Testis (tissue), 2 donors: ENCODE measurements at regions not wholly inside any gene's neighbourhood (a gene's known extent, or its start where the extent isn't known, plus 50 kb on each side); places are given as distances from the start of the nearest gene placed in this dataset.

Experiments used
- DNase-seq: peaks from one replicate; pipeline ENCODE4 v3.0.0-alpha.2; 2019
- H3K27ac ChIP-seq, 2 donors: fragments of 200-600 bp; sonication (generic); one replicate each; pipeline ENCODE4 v1.5.1; 2019
- H3K27me3 ChIP-seq: fragments of 200-600 bp; sonication (generic); one replicate; pipeline ENCODE4 v1.5.1; 2019
- H3K36me3 ChIP-seq: fragments of 200-600 bp; sonication (generic); one replicate; pipeline ENCODE4 v1.5.1; 2017; ENCODE audit warnings: low read depth; ENCODE audit errors: missing control alignments
- H3K4me1 ChIP-seq: fragments of 200-600 bp; sonication (generic); one replicate; pipeline ENCODE4 v1.5.1; 2019
- H3K4me3 ChIP-seq, 2 donors: fragments of 200-600 bp; sonication (generic); one replicate each; pipeline ENCODE4 v1.5.1; 2017 to 2019
- H3K9me3 ChIP-seq: fragments of 200-600 bp; sonication (generic); one replicate; pipeline ENCODE4 v1.5.1; 2017
- POLR2A ChIP-seq: fragments of 450-650 bp; IDR thresholded peaks from one replicate; pipeline ENCODE4 v1.6.1; 2017; ENCODE audit warnings: antibody characterized with exemption, mild to moderate bottlenecking, moderate library complexity
- WGBS, 2 donors: methylation state at CpG; one replicate each; pipeline ENCODE4 v1.1.5; 2018; 5-methylcytosine and 5-hydroxymethylcytosine counted together
- intact Hi-C: fragments of 100-400 bp; cut with DNase I; formaldehyde crosslinking; loops from one replicate; pipeline ENCODE4 v1.15.1; 2023; ENCODE audit warnings: low total_unique reads
- TF ChIP-seq, protein P1 (sequence below), 3 experiments: fragments of 450-650 bp in 2 of 3; fragments of 200-600 bp in 1 of 3; sonication (generic) in 1 of 3; IDR thresholded peaks; one replicate each; pipeline ENCODE4 v1.5.1; 2016 to 2019; ENCODE audit warnings: antibody characterized with exemption in 3 of 3, mild to moderate bottlenecking in 2 of 3, moderate library complexity in 1 of 3

DNA sequence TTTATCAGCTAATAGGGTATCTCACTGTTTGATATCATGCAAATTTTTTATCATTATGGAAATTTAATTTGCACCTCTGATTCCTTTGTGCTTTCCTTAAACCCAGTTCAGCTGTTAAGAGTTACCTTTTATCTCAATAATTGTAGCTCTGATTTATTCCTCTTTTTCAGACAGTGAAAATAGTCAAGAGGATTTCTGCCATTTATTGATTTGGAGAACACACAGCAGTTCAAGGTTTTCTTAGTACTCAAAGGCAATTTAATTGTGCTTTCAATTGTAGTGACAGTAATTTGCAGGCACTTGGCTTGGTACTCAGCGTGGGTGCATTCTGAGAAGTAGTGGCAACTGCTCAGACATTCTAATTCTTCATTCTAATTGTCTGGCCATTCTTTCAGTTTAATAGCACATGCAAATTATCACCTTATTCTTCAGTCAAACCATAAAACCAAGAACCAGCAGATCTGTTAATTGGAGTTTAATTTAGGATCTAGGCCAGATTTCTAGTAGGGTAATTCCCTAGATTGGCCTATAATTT is 709.3 kb downstream of the RPS29 start:
- intact Hi-C loops, result no loop called here
- Histone ChIP-seq H3K9me3 (no peaks in the 10 kb centered on the region), H3K4me1 (no peaks in the 10 kb centered on the region), H3K4me3 (no peak overlapping the region), H3K27ac (no peak overlapping the region), H3K27me3 (no peaks in the 10 kb centered on the region), H3K36me3 (no peaks in the 10 kb centered on the region)
- 43 to 65% methylated on average over 1 of the region's 1 CpG for WGBS, 2 donors
- TF ChIP-seq, protein P1, sequence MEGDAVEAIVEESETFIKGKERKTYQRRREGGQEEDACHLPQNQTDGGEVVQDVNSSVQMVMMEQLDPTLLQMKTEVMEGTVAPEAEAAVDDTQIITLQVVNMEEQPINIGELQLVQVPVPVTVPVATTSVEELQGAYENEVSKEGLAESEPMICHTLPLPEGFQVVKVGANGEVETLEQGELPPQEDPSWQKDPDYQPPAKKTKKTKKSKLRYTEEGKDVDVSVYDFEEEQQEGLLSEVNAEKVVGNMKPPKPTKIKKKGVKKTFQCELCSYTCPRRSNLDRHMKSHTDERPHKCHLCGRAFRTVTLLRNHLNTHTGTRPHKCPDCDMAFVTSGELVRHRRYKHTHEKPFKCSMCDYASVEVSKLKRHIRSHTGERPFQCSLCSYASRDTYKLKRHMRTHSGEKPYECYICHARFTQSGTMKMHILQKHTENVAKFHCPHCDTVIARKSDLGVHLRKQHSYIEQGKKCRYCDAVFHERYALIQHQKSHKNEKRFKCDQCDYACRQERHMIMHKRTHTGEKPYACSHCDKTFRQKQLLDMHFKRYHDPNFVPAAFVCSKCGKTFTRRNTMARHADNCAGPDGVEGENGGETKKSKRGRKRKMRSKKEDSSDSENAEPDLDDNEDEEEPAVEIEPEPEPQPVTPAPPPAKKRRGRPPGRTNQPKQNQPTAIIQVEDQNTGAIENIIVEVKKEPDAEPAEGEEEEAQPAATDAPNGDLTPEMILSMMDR (IDR thresholded peaks at IDR 0.05), result no peak
- no peak for TF ChIP-seq POLR2A
- DNase-seq, result no peak

DNA sequence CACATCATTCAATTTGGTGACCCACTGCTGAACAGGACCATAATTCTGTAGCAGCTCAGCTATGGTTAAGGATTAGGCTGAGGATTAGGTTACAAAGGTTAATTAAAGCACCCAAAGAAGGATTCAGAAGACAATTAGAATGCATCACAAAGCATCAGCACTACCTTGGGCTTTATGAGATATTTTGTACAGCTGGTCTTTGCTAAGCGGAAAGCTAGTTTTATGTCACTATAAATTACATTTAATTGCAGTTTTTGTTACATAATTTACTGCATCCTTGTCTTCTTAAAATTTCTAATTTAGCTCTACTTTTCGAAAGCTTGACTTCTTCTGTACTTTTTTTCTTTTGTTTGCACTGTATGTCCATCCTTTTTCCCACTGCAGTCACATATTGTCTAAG is 711.5 kb downstream of the RPS29 start:
- no peak overlapping the region for H3K27ac ChIP-seq
- no peak overlapping the region for H3K4me3 ChIP-seq
- H3K27me3 ChIP-seq, result no peaks in the 10 kb centered on the region
- TF ChIP-seq, protein P1 (IDR thresholded peaks at IDR 0.05), result no peak
- TF ChIP-seq POLR2A, result no peak
- DNase-seq, result no peak
- intact Hi-C loops, result no loop called here
- no peaks in the 10 kb centered on the region for H3K4me1 ChIP-seq
- 49 to 52% methylated on average over 2 of the region's 2 CpGs for WGBS, 2 donors
- H3K36me3 ChIP-seq, result no peaks in the 10 kb centered on the region
- H3K9me3 ChIP-seq, result no peaks in the 10 kb centered on the region

DNA sequence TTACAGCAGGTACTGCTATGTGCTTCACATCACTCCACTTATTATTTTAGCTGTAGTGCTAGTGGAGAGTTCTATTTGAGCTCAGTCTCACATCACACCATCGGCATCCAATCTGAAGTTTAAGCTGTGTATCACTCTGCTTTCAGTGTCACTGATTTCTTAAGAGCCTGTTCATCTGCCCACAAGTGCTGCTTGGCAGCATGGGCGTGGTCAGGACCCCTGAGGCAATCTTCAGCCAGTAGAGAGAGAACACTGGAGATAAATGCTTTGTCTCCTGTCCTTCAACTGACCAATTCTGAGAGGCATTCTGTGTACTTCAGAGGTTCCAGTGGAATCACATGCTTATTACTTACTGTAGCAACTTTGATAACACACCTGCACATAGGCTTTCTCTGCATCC is 728.8 kb downstream of the RPS29 start:
- no peaks in the 10 kb centered on the region for H3K27me3 ChIP-seq
- no peak for DNase-seq
- TF ChIP-seq, protein P1 (IDR thresholded peaks at IDR 0.05), result no peak
- H3K9me3 ChIP-seq, result no peaks in the 10 kb centered on the region
- no peaks in the 10 kb centered on the region for H3K4me1 ChIP-seq
- H3K36me3 ChIP-seq, result no peaks in the 10 kb centered on the region
- no peak overlapping the region for H3K27ac ChIP-seq
- no peak overlapping the region for H3K4me3 ChIP-seq
- intact Hi-C loops, result no loop called here
- WGBS, 2 donors, result 50 to 67% methylated on average over 1 to 2 of the region's 2 CpGs

DNA sequence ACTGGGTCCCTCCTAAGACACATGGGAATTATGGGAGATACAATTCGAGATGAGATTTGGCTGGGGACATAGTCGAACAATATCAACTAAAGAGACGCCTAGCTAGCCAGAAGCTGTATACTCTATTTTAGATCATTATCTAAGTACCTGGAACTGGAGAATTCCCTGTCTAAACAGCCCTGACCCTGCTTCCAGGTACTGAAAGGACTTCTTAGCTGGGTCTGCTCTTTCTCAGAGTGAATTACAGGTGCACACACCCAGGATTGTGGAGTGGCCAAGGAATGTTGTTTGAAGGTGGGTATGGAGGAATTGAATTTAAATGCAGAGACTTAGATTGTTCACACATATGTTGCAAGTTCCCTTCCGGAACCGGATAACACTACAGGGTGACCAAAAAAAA is 733.0 kb downstream of the RPS29 start:
- no peak overlapping the region for H3K27ac ChIP-seq
- H3K4me1 ChIP-seq, result no peaks in the 10 kb centered on the region
- DNase-seq, result no peak
- no peaks in the 10 kb centered on the region for H3K9me3 ChIP-seq
- intact Hi-C loops, result no loop called here
- TF ChIP-seq POLR2A, result no peak
- TF ChIP-seq, protein P1 (IDR thresholded peaks at IDR 0.05), result no peak
- H3K36me3 ChIP-seq, result no peaks in the 10 kb centered on the region
- H3K27me3 ChIP-seq, result no peaks in the 10 kb centered on the region
- 89 to 91% methylated on average over 5 of the region's 5 CpGs for WGBS, 2 donors
- no peak overlapping the region for H3K4me3 ChIP-seq

DNA sequence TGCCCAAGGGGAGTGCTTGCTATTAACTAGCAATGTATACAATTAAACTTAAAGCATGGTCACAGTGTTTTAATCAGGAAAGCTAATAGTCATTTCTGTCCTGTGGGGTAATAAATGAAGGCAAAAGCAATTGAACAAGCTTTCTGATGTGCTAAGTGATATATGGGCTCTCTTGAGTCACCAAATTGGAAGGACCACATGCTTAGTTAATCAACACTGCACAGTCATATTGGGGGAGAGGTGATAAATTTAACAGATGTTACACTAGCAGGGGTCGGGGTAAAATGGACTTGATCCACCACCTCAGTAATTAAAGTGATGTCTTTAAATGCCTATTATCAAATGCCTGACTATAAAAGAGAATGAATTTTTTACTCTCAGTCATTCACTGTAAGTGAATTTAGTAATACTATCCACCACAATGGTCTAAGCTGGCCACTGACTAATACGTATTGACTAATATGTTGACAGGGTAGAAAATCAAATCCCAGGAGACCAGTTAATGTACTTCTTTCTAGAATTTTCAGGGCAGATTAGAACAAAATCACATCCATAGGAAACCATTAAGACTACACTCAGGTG is 736.3 kb downstream of the RPS29 start:
- TF ChIP-seq, protein P1 (IDR thresholded peaks at IDR 0.05), result no peak
- TF ChIP-seq POLR2A, result no peak
- intact Hi-C loops, result no loop called here
- Histone ChIP-seq H3K27ac (no peak overlapping the region), H3K4me1 (no peaks in the 10 kb centered on the region), H3K36me3 (no peaks in the 10 kb centered on the region), H3K9me3 (no peaks in the 10 kb centered on the region), H3K27me3 (no peaks in the 10 kb centered on the region), H3K4me3 (no peak overlapping the region)
- WGBS, 2 donors, result 63 to 75% methylated on average over 2 of the region's 2 CpGs
- no peak for DNase-seq
